Liver (tissue), 8 donors: ENCODE measurements at regions not wholly inside any gene's neighbourhood (a gene's known extent, or its start where the extent isn't known, plus 50 kb on each side); places are given as distances from the start of the nearest gene placed in this dataset.

Source experiments
- DNase-seq: peaks from one replicate; pipeline ENCODE4 v3.0.0-alpha.2; 2017; ENCODE audit warnings: low spot score
- H3K27ac ChIP-seq, 2 donors: one replicate each; pipeline ENCODE4 v1.7.0; 2013; ENCODE audit warnings: inconsistent platforms in 2 of 2, low read length in 2 of 2, control low read depth in 1 of 2, low read depth in 1 of 2, mild to moderate bottlenecking in 1 of 2
- H3K27me3 ChIP-seq, 4 donors: one replicate each; pipeline versions ENCODE4 v1.6.1 to v1.7.0; 2013; ENCODE audit warnings: low read length in 3 of 4, inconsistent platforms in 1 of 4, mild to moderate bottlenecking in 1 of 4, moderate library complexity in 1 of 4; ENCODE audit not compliant: control insufficient read depth in 4 of 4, insufficient read depth in 4 of 4
- H3K36me3 ChIP-seq, 4 donors: one replicate each; pipeline versions ENCODE4 v1.6.1 to v1.7.0; 2013; ENCODE audit warnings: low read length in 3 of 4, mild to moderate bottlenecking in 3 of 4, low read depth in 1 of 4, moderate library complexity in 1 of 4; ENCODE audit not compliant: control insufficient read depth in 4 of 4, insufficient read depth in 3 of 4
- H3K4me1 ChIP-seq, 4 donors: one replicate each; pipeline versions ENCODE4 v1.6.1 to v1.7.0; 2013; ENCODE audit warnings: low read length in 3 of 4, mild to moderate bottlenecking in 3 of 4, moderate library complexity in 1 of 4; ENCODE audit not compliant: control insufficient read depth in 4 of 4, insufficient read depth in 4 of 4
- H3K4me3 ChIP-seq, 3 donors: one replicate each; pipeline versions ENCODE4 v1.6.1 to v1.7.0; 2013; ENCODE audit warnings: low read length in 3 of 3, control low read depth in 1 of 3, low read depth in 1 of 3, mild to moderate bottlenecking in 1 of 3
- H3K9ac ChIP-seq, 2 donors: one replicate each; pipeline ENCODE4 v1.7.0; 2013; ENCODE audit warnings: low read length in 2 of 2, mild to moderate bottlenecking in 2 of 2, moderate library complexity in 2 of 2, control low read depth in 1 of 2, low read depth in 1 of 2
- H3K9me3 ChIP-seq, 4 donors: one replicate each; pipeline versions ENCODE4 v1.6.1 to v1.7.0; 2013; ENCODE audit warnings: low read length in 3 of 4; ENCODE audit not compliant: control insufficient read depth in 4 of 4
- ATF3 ChIP-seq: IDR thresholded peaks from 2 replicates; pipeline ENCODE4 v1.6.1; 2016; ENCODE audit warnings: antibody characterized with exemption
- CTCF ChIP-seq: fragments of 150-350 bp; IDR thresholded peaks from 2 replicates; pipeline ENCODE4 v1.5.1; 2017; ENCODE audit warnings: improper control_type of control experiment, low read depth, low read length; ENCODE audit not compliant: missing input control
- EGR1 ChIP-seq, 2 donors: IDR thresholded peaks; 2 replicates each; pipeline ENCODE4 v1.6.1; 2016 to 2018; ENCODE audit warnings: antibody characterized with exemption in 2 of 2, low read depth in 2 of 2
- FOXA1 ChIP-seq: IDR thresholded peaks from 2 replicates; pipeline ENCODE4 v1.6.1; 2016; ENCODE audit warnings: antibody characterized with exemption
- FOXA2 ChIP-seq: IDR thresholded peaks from 2 replicates; pipeline ENCODE4 v1.6.1; 2016; ENCODE audit warnings: antibody characterized with exemption
- GABPA ChIP-seq, 2 donors: IDR thresholded peaks in 1 of 2; conservative IDR thresholded peaks in 1 of 2; 2 replicates each; pipeline ENCODE4 v1.6.1; 2016; ENCODE audit warnings: antibody characterized with exemption in 2 of 2, mild to moderate bottlenecking in 1 of 2, moderate library complexity in 1 of 2
- HNF4A ChIP-seq, 2 donors: conservative IDR thresholded peaks; 2 replicates each; pipeline ENCODE4 v1.6.1; 2016; ENCODE audit warnings: antibody characterized with exemption in 2 of 2, mild to moderate bottlenecking in 2 of 2
- HNF4G ChIP-seq: IDR thresholded peaks from 2 replicates; pipeline ENCODE4 v1.6.1; 2016; ENCODE audit warnings: antibody characterized with exemption
- JUND ChIP-seq, 2 donors: IDR thresholded peaks; 2 replicates each; pipeline ENCODE4 v1.6.1; 2016; ENCODE audit warnings: antibody characterized with exemption in 2 of 2
- MAX ChIP-seq: IDR thresholded peaks from 2 replicates; pipeline ENCODE4 v1.6.1; 2016; ENCODE audit warnings: antibody characterized with exemption
- NR2F2 ChIP-seq: IDR thresholded peaks from 2 replicates; pipeline ENCODE4 v1.6.1; 2016; ENCODE audit warnings: antibody characterized with exemption
- RAD21 ChIP-seq, 2 donors: IDR thresholded peaks; 2 replicates each; pipeline ENCODE4 v1.6.1; 2016; ENCODE audit warnings: antibody characterized with exemption in 2 of 2, mild to moderate bottlenecking in 2 of 2
- REST ChIP-seq: IDR thresholded peaks from 2 replicates; pipeline ENCODE4 v1.6.1; 2016; ENCODE audit warnings: antibody characterized with exemption, mild to moderate bottlenecking
- RXRA ChIP-seq, 2 donors: IDR thresholded peaks; 2 replicates each; pipeline ENCODE4 v1.6.1; 2017 to 2018; ENCODE audit warnings: antibody characterized with exemption in 2 of 2, mild to moderate bottlenecking in 1 of 2
- SP1 ChIP-seq: IDR thresholded peaks from 2 replicates; pipeline ENCODE4 v1.6.1; 2018; ENCODE audit warnings: antibody characterized with exemption, mild to moderate bottlenecking
- TAF1 ChIP-seq: conservative IDR thresholded peaks from 2 replicates; pipeline ENCODE4 v1.6.1; 2016; ENCODE audit warnings: antibody characterized with exemption, mild to moderate bottlenecking
- YY1 ChIP-seq: IDR thresholded peaks from 2 replicates; pipeline ENCODE4 v1.6.1; 2016; ENCODE audit warnings: antibody characterized with exemption, mild to moderate bottlenecking
- ZBTB33 ChIP-seq: IDR thresholded peaks from 2 replicates; pipeline ENCODE4 v1.6.1; 2016; ENCODE audit warnings: antibody characterized with exemption
- WGBS: extraction: QIAGEN DNeasy Blood & Tissue Kit; methylation state at CpG from one replicate; pipeline ENCODE4 v1.1.7; 2013; 5-methylcytosine and 5-hydroxymethylcytosine counted together
- donor health status: healthy.
- donor health status: healthy.
- donor health status: healthy.
- donor health status: healthy.
- donor health status: healthy.

GRCh38 chr10:62885684-62886461 is 69.7 kb upstream of the EGR2 start:
- Histone ChIP-seq H3K27ac (no peak overlapping the region), H3K36me3 (no peaks in the 10 kb centered on the region)
- TF ChIP-seq FOXA2 (no peak), TAF1 (no peak)

GRCh38 chr10:62880162-62880561 is 64.0 kb upstream of the EGR2 start:
- Histone ChIP-seq H3K9me3 (no peaks in the 10 kb centered on the region), H3K27ac (no peak overlapping the region), H3K9ac (no peak overlapping the region), H3K36me3 (no peaks in the 10 kb centered on the region), H3K4me3 (no peak overlapping the region), H3K27me3 (peaks cover 0 to 3% (median 2%) of the 10 kb centered on the region in 4 donors), H3K4me1 (no peaks in the 10 kb centered on the region)
- 69% methylated on average over 3 of the region's 3 CpGs for WGBS
- DNase-seq, result no peak
- TF ChIP-seq HNF4G (no peak), EGR1 (IDR thresholded peaks at IDR 0.05; ENCODE audit: low read depth in 2 of 2) (no peak), CTCF (no peak), FOXA2 (no peak), NR2F2 (no peak), HNF4A (conservative IDR thresholded peaks at IDR 0.05) (no peak), MAX (no peak), GABPA (IDR thresholded peaks at IDR 0.05 in 1 of 2, conservative IDR thresholded peaks at IDR 0.05 in 1 of 2) (no peak), TAF1 (no peak), RXRA (IDR thresholded peaks at IDR 0.05) (no peak), RAD21 (IDR thresholded peaks at IDR 0.05) (no peak), ZBTB33 (no peak), FOXA1 (no peak), JUND (IDR thresholded peaks at IDR 0.05) (no peak), SP1 (no peak), ATF3 (no peak), YY1 (no peak), REST (no peak)

More at GRCh38 chr10:62885684-62886461, 69.7 kb upstream of the EGR2 start:
- no peaks in the 10 kb centered on the region for H3K4me1 ChIP-seq
- DNase-seq, result no peak
- no peak overlapping the region for H3K4me3 ChIP-seq
- 63% methylated on average over 7 of the region's 7 CpGs for WGBS
- H3K9me3 ChIP-seq, result peaks cover 0 to 2% (median 0%) of the 10 kb centered on the region in 4 donors
- H3K9ac ChIP-seq, result no peak overlapping the region
- H3K27me3 ChIP-seq, result peaks cover 0 to 2% (median 0%) of the 10 kb centered on the region in 4 donors
